LNCaP clone FGC (cell line): ENCODE measurements at regions not wholly inside any gene's neighbourhood (a gene's known extent, or its start where the extent isn't known, plus 50 kb on each side); places are given as distances from the start of the nearest gene placed in this dataset.
A peak's percentile ranks its signal among the peaks of the same experiment; 100 is the strongest.

Source experiments
- DNase-seq: peaks from one replicate; pipeline ENCODE4 v3.0.0-alpha.2; 2011; ENCODE audit warnings: low read depth
- H3K4me3 ChIP-seq: 2 replicates; pipeline ENCODE4 v1.5.1; 2011; ENCODE audit warnings: mild to moderate bottlenecking, low read depth, low read length, control low read depth
- CTCF ChIP-seq: IDR thresholded peaks from 2 replicates; pipeline ENCODE4 v1.5.1; 2012; ENCODE audit warnings: mild to moderate bottlenecking; ENCODE audit not compliant: control insufficient read depth, insufficient read depth; ENCODE audit errors: extremely low read depth

GRCh38 chr7:131066635-131067034 lies 261.0 kb upstream of the MKLN1 start:
- peak; percentile 65 for DNase-seq
- TF ChIP-seq CTCF = no peak
- no peak overlapping the region for H3K4me3 ChIP-seq

GRCh38 chr7:131067220-131067619 lies 260.5 kb upstream of the MKLN1 start:
- no peak for DNase-seq
- TF ChIP-seq CTCF = no peak
- H3K4me3 ChIP-seq = no peak overlapping the region

GRCh38 chr7:131068604-131069021 lies 259.1 kb upstream of the MKLN1 start:
- H3K4me3 ChIP-seq = no peak overlapping the region
- no peak for DNase-seq
- TF ChIP-seq CTCF = no peak

- no peak overlapping the region for H3K4me3 ChIP-seq
- TF ChIP-seq CTCF = peak; percentile 29
- DNase-seq = no peak
Measured at GRCh38 chr7:131071786-131072504, 255.7 kb upstream of the MKLN1 start.

- H3K4me3 ChIP-seq = no peak overlapping the region
- DNase-seq = no peak
- TF ChIP-seq CTCF = no peak
Measured at GRCh38 chr7:131072505-131073091, 255.1 kb upstream of the MKLN1 start.

GRCh38 chr7:131074043-131074442 lies 253.6 kb upstream of the MKLN1 start:
- no peak overlapping the region for H3K4me3 ChIP-seq
- DNase-seq = no peak
- no peak for TF ChIP-seq CTCF

GRCh38 chr7:131074585-131074984 lies 253.1 kb upstream of the MKLN1 start:
- TF ChIP-seq CTCF = no peak
- H3K4me3 ChIP-seq = no peak overlapping the region
- DNase-seq = no peak
